ENCODE measurements at regions not wholly inside any gene's neighbourhood (a gene's known extent, or its start where the extent isn't known, plus 50 kb on each side); places are given as distances from the start of the nearest gene placed in this dataset.

- TF ChIP-seq CTCF (IDR thresholded peaks at IDR 0.05) (no peak), EZH2 (IDR thresholded peaks at IDR 0.05; ENCODE audit: borderline replicate concordance, insufficient read depth, low read depth, low read length, poor library complexity, severe bottlenecking) (no peak)
These were observed 212.6 kb upstream of the HTR1E start for GRCh38 chr6:86724695-86725094.
